ENCODE measurements at regions not wholly inside any gene's neighbourhood (a gene's known extent, or its start where the extent isn't known, plus 50 kb on each side); places are given as distances from the start of the nearest gene placed in this dataset.

DNA sequence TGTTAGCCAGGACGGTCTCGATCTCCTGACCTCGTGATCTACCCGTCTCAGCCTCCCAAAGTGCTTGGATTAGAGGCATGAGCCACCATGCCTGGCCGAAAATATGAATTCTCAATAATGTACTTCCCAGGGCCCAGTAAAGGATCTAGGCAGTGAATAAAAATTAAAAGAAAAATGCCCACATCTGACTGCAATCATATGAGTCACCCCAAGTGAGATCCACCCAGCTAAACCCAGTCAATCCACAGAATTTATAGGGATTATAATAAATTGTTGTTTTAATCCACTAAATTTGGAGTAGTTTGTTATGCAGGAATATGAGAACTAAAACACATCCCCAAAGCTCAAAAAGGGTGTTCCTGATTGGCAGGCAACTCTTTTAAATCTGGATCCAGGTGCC lies 93.5 kb upstream of the STK39 start:
- no peak for DNase-seq

DNA sequence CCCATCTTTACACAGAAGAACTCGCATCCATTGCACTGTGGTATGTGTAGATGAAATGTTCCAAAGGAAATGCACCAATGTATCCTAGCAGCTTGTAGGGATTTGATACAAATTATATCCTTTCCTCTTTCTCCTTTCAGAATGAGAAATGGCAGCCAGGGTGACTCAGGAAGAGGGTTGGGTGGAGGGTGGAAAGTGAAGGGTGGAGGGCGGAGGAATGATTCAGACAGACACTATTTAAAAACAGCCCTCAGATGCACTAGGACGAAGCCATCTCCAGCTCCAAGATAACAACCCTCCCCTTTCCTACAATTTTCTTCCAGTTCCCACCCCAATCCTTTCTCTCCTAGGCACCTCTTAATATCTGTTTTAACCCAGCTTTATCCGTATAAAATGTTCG lies 96.2 kb upstream of the STK39 start:
- no peak for DNase-seq

DNA sequence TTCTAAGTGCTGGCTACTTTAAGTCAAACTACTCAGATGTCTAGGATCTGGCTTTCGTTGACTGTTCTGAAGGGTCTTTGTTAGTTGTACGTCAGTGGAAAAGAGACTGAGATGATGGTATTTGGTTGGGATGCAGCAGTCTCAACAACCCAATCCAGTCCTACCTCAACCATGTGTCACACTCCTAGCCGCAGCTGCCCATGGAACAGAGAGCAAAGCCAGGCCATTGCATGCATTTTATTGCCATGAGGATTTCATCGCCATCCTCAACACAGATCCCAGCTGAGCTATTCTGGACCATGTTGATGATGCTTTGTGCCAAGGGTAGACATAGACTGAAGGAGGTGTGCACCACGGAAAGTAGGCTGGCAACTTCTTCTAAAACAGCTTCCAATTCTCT lies 97.3 kb upstream of the STK39 start:
- no peak for DNase-seq

DNA sequence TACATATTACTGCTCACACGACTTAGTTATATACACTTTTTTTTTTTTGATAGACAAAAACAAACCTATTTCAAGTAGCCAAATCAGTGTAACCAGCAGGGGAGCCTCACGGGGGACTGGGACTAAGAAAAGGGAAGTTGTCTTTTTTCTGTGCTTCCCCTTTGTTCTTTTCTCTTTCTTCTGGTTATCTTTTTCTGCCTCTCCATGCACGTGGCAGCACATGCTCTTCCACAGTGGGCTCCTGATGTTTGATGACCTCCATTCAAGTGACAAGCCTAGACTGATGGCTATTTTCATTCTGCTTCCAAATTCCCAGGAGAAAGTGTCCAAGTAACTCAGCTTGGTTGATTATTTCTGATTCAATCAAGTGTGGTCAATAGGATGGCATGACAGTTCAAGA lies 98.2 kb upstream of the STK39 start:
- DNase-seq: no peak

DNA sequence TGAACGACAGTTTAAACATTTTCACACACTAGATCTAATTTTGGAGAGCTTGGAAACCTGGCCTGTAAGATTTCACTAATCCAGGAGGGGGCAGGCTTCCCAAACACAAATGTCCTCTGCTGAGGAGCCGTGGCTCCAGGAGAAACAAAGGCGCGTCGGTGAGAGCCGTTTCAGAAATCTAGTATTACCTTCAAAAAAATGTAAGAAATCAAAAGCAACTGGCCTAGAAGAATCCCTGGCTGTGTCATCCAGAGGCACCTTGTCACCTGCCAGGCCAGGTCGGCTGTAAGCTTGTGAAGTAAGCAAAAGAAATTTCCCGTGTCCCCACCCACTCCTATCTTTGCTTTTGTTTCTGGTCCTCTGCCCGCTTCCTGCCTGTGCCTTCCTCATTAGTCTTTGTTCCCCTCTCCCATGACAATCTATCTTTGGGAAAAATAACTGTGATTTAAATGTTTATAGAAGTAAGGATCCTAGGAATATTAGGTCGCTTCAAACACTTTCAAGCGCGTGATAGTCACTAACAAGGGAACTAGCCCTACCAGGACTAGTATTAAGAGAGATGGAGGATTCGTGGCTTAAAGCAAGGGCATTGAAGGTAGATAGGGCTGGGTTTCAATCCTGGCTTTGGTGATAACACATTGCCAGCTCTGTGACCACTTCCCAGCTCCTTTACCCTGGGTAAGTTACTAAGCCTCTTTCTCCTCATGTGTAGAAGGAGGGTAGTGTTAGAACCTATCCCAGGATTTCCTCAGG lies 99.5 kb upstream of the STK39 start:
- peak; percentile 73 for DNase-seq

DNA sequence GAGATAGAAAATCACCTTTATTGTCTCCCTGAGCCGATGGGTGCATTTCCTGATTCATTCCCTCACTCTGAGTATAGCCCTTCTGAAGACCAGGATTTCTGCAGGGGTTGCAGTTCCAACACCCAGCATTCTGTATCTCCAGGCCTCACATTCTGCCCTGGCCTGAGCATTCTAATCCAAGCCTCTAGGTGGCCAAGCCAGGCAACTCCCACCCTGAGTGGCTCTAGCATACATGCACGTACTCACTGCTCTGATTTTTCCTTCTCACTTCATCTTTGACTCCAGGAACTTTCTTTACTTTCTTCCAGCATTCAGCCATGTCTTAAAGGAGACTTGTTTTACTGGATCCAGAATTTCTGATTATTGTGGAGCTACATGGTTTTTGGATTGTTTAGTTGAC lies 100.7 kb upstream of the STK39 start:
- DNase-seq: no peak

DNA sequence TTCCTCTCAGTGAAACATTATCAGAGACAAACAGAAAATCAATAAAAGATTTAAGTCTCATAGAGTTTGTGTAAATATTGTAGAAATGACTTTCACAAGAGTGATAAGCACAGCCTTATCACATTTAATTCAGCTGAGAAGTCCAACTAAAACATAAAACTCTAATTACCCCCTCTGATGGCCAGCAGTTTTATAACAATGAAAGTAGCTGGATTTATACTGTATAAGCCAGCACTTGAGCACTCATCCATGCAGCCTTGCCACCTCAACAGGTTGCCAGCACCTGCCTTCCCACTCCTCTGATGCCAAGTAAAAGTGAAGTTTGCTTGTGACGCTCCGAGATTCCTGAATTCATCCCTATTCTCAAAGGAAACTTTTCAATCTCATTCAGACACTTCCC lies 103.0 kb upstream of the STK39 start:
- DNase-seq: no peak

DNA sequence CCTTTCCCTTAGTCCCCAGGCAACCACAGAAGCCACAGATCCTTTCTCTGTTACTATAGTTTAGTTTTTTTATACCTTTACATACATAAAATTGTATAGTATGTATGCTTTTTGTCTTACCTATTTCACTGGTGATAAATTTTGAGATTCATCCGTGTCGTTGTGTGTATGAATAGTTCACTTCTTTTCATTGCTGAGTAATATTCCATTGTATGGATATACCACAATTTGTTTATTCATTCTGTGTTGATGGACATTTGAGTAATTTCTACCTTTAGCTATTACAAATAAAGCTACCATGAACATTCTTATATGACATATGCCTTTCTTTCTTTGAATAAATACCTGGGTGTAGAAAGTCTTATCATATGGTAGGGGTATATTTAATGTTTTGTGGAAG lies 102.8 kb upstream of the CERS6 start:
- no peak for DNase-seq

DNA sequence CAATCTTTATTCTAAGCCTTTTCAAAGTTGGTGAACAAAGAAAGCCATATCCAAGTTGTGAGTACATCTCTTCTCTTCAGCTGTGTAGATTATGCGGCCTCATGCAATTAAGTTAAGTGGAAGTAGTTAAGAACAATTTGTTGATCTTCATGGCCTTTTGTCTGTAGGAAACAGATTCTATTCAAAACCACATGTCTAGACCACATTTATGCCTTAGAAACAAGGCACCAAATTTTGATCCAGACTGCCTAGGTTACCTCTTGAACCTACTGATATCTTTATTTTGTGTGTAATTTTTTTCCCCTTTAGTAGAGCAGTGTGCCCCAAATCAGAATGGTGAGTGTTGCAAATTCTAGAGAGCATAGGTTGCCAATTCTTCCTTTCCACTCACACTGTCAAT lies 101.6 kb upstream of the CERS6 start:
- DNase-seq: no peak

DNA sequence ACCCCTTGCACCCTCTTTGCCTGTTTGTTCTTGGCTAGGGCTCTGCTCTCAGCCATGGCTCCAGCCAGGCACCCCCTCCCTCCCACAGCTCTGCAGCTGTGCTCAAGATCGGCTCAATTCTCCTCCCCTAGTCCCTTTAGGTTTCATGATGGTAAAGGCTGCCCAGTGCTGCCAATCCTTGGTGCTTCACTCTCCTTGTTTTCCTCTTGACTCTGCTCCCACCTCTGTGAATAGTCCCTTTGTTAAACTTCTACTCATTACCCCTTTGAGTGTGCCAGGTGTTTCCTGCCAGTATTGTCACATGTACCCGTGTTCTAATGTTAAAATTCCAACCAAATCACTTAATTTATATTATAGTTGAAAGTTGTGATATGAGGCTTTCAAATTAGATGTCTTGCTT lies 101.0 kb upstream of the CERS6 start:
- DNase-seq: no peak

DNA sequence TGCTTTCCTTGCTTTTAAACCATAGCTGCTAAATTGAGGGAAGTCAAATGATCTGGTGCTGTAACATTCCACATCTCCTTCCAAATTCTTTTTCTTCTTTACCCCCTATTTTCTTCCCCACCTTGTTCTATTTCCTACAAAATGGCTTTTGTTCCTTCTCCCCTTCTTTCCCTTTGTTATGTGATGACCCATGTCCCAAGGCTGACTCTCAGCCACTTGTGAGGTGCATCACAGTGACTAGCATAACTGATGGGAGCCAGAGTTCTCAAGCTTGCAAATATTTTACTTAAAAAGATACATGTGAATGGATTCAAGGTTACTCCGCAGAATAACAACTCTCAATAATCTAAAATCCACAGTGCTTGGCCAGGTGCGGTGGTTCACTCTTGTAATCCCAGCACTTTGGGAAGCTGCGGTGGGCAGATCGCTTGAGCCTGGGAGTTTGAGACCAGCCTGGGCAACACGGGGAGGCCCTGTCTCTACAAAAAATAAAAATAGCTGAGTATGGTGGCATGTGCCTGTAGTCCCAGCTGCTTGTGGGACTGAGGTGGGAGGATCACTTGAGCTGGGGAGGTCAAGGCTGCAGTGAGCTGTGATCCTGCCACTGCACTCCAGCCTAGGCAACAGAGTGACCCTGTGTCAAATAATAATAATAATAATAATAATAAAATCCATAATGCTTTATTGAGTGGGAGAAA lies 100.1 kb upstream of the CERS6 start:
- DNase-seq: no peak

DNA sequence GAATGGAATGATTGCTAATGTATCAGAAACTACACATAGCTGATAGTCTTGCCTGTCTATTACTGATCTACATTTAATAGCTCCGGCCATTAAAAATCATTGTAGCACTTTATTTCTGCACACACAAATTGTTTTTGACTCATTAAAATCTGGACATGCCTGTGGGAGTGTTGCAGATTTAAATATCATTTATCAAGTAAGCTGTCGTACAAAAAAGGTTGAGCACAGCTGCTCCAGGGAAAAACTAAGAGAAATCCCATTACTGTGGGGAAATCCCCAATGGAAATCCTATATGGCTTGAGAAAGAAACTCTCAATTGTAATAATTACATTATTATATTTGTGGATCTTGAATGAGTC lies 99.6 kb upstream of the CERS6 start:
- DNase-seq: no peak

DNA sequence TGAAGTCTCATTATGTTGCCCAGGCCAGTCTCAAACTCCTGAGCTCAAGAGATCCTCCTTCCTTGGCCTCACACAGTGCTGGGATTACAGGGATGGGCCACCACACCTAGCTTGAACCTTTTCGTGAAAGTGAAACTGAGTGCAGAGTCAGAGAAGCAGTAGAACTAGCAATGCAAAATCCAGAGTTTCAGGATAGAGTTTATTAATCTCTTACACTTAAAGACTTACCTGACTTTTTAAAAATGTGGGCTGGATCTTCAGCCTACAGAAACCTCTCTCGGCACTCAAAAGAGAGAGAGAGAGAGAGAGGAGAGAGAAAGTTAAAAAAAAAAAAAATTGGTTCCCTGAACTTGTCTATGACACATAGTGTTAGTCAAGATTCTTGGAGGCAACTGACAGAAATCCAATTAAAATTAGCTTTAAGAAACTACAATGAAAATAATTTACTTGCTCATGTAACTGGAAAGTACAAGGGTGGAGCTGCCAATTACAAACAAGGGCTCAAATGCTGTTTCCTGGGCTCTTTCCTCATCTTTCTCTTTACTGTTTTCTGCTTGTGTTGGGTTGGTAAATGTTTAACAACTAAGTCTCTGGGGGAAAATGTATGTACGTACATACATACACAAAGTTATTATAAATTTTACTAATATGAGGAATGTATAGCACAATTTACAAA lies 98.1 kb upstream of the CERS6 start:
- no peak for DNase-seq

DNA sequence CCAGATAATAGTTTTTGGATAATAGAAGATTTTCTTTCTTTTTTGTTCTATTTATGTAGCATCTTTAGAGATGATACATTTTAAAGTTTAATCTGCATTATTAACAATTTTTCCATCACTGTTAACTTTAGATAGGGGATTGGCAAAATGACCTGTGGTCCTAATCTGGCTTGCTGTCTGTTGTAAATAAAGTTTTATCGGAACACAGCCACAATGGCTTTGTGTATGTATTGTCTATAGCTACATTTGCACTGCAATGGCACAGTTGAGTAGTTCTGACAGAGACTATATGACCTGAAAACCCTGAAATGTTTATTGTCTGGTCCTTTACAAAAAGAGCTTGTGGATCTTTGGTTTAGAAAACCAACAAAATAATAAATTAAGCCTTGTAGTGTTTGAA lies 97.0 kb upstream of the CERS6 start:
- DNase-seq: no peak

DNA sequence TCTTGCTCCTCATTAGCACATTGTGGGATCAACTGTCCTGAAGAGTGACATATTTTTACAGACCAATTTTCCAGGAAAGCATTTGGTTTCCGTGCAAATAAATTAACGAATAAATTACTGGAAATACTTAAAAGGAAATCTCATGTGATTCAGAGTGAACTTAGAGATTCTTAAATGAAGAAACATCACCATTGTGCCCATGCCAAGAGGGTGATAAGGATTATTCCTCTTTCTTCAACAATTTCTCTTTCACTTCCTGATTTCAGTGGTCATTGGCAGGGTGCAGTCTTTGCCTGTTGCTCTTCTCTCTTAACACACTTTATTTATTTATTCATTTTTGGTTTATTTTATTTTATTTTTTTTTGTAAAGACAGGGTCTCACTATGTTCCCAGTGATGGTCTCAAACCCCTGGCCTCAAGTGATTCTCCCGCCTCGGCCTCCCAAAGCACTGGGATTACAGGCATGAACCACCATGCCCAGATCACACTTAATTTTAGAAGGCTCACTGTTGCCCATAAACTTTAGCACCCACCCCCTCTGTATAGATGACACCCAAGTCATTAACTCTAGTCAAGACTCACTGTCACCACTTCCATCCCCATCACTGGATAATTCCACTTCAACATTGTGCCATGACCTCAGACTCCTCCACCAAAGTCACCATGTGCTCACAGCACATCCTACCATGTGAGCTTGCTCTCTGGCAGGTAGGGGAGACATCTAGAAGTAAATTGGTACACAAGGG lies 92.6 kb upstream of the CERS6 start:
- DNase-seq: no peak

DNA sequence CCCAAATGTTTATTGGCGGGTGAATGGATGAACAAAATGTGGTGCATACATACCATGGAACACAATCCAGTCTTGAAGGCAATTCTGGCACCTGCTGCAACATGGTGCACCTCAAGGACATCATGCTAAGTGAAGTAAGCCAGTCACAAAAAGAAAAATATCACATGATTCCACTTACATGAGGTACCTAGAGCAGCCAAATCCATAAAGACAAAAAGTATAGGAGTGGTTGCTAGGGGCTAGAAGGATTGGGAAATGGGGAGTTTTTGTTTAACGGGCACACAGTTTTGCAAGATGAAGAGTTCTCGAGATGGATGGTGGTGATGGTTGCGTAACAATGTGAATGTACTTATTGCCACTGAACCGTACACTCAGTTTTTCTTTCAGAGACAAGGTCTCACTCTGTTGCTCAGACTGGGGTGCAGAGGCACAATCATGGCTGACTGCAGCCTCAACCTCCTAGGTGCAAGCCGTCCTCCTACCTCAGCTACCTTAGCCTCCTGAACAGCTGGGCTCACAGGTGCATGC lies 90.9 kb upstream of the CERS6 start:
- DNase-seq: no peak

DNA sequence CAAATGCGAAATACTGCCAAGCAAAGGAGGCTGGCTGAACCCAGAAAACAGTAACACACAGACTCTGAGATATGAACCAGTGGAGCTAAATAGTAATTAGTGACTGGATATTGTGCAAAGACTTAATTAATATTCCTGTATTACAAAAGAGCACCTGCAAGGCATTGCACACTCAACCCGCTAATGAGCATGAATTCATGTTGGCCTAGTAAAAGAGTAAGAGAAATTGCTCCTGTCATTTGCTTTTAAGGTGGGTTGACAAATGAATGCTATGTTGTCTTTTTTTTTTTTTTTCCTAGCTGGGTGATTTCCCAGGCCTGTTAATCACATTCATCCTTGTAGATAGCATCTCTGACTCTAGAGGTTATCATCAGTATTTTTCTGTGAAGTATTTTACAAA lies 87.0 kb upstream of the CERS6 start:
- DNase-seq: no peak

DNA sequence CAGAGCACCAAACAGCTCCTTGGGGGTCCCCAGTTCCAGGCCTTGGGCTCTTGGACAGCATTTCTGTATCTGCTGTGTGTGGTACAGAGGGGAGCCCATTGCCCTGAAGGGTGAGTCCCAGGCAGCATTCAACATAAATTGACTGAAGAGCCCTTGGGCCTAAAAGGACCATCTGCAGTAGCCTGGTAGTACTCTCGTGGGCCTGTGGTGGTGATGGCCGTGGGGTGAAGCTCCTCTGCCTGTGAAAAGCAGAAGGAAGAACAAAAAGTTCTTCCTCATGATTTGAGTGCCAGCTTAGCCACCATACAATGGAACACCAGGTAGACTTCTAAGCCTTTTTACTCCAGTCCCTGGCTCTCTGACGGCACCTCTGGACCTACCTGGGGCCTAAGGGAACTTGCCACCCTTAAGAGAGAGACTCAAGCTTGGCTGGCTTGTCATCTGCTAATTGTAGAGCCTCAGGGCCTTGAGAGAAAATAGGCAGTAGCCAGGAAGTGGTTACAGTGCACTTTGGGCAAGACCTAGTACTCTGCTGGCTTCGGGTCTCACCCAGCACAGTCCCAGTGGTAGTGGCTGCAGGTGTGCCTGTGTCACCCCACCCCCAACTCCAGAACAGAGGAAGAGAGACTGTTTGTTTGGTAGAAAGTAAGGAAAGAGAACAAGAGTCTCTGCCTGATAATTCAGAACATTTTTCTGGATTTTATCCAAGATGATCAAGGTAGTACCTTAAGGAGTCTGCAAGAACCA lies 84.6 kb upstream of the CERS6 start:
- DNase-seq: no peak

DNA sequence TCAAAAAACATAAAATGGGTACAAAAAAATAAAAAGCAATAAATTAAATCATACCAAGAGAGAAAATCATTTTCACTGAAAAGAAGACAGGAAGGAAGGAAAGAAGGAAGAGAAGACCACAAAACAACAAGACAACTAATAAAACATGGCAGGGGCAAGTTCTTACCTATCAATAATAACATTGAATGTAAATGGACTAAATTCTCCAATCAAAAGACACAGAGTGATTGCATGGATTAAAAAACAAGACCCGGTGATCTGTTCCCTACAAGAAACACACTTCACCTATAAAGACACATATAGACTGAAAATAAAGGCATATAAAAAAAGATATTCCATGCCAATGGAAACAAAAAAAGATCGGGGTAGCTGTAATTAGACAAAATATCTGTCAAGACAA lies 82.6 kb upstream of the CERS6 start:
- DNase-seq: no peak

DNA sequence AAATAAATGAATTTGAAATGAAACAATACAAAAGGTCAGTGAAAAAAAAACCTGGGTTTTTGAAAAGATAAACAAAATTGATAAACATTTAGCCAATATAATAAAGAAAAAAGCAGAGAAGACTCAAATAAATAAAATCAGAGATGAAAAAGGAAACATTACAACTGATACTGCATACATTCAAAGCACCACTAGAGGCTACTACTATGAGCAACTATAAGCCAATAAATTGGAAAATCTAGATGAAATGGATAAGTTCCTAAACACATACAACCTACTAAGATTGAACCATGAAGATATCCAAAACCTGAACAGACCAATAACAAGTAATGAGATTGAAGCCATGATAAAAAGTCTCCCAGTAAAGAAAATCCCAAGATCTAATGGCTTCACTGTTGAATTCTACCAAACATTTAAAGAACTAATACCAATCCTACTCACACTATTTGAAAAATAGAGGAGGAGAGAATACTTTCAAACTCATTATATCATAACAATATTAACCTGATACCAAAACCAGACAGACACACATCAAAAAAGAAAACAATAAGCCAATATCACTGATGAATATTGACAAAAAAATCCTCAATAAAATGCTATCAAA lies 80.8 kb upstream of the CERS6 start:
- no peak for DNase-seq

DNA sequence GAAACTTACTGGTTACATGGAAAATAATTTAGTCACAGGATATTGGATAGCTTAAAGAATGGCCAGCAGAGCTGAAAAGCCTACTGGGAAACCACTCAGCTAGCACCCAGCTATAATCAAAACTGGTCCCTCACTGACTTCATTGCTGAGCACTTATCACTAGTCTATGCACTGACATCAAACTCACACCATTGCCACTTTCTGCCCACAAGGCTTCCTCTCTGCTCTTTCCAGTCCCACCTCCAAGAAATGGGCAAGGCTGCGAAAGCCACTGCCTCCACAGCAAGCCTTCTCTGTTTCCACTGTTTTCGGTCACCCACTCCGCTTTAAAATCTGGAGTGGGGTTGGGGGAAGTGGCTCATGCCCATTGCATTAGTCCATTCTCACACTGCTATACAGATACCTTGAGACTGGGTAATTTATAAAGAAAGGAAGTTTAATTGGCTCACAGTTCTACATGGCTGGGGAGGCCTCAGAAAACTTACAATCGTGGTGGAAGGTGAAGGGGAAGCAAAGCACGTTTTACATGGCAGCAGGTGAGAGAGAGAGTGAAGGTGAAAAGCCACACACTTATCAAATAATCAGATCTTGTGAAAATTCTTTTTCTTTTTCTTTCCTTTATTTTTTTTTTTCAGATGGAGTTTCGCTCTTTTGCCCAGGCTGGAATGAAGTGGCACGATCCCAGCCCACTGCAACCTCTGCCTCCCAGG lies 77.0 kb upstream of the CERS6 start:
- no peak for DNase-seq

DNA sequence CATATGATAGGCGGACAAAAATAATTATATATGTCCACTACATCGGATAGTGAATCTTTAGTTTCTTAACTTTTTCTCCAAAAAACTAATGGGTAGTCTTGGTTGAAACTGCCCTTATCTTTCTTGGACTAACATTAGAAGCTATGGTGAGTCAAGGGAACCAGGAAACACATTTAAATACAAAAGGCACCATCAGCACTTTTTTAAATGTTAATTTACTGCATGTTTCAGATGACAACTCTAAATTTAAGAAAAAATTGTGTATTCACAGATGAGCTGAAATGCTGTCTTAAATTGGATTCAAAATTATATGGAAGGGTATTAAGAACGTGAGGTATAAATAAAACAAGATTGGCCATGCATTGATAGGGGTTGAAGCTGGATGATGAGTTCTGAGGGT lies 75.6 kb upstream of the CERS6 start:
- no peak for DNase-seq
